Suprapubic skin (tissue), 3 donors: ENCODE measurements at regions not wholly inside any gene's neighbourhood (a gene's known extent, or its start where the extent isn't known, plus 50 kb on each side); places are given as distances from the start of the nearest gene placed in this dataset.

Source experiments
- CTCF ChIP-seq, 2 donors: fragments of 200-600 bp in 1 of 2; fragments of 450-650 bp in 1 of 2; sonication (generic) in 1 of 2; IDR thresholded peaks; one replicate each; pipeline ENCODE4 v1.5.1; 2016 to 2019; ENCODE audit warnings: antibody characterized with exemption in 2 of 2, mild to moderate bottlenecking in 1 of 2, moderate library complexity in 1 of 2
- EP300 ChIP-seq: sonication (generic); formaldehyde crosslinking; IDR thresholded peaks from one replicate; pipeline ENCODE4 v1.6.1; 2017; ENCODE audit warnings: antibody characterized with exemption
- POLR2A ChIP-seq, 2 donors: fragments of 450-650 bp; IDR thresholded peaks; one replicate each; pipeline ENCODE4 v1.6.1; 2017; ENCODE audit warnings: antibody characterized with exemption in 2 of 2, mild to moderate bottlenecking in 2 of 2, moderate library complexity in 2 of 2

- TF ChIP-seq CTCF (IDR thresholded peaks at IDR 0.05) (no peak), POLR2A (IDR thresholded peaks at IDR 0.05) (no peak), EP300 (no peak)
Observed at GRCh38 chr10:43702213-43702935, 53.7 kb upstream of the ZNF32 start.
